H7 (cell line): ENCODE measurements at regions not wholly inside any gene's neighbourhood (a gene's known extent, or its start where the extent isn't known, plus 50 kb on each side); places are given as distances from the start of the nearest gene placed in this dataset.

Source experiments
- DNase-seq: peaks from one replicate; pipeline ENCODE4 v3.0.0; 2012
- H3K27me3 ChIP-seq: 2 replicates; pipeline ENCODE4 v1.6.0; 2011; ENCODE audit warnings: mild to moderate bottlenecking, low read length; ENCODE audit not compliant: control insufficient read depth, insufficient read depth
- H3K36me3 ChIP-seq: replicated peaks from 2 replicates; pipeline ENCODE4 v1.5.1; 2011; ENCODE audit warnings: low read length; ENCODE audit not compliant: control insufficient read depth, insufficient read depth
- H3K4me3 ChIP-seq: 2 replicates; pipeline ENCODE4 v1.5.1; 2011; ENCODE audit warnings: low read depth, mild to moderate bottlenecking, control low read depth, low read length, moderate library complexity; ENCODE audit not compliant: insufficient read depth

- Histone ChIP-seq H3K27me3 (no peaks in the 10 kb centered on the region), H3K4me3 (no peak overlapping the region), H3K36me3 (no peaks in the 10 kb centered on the region)
- DNase-seq, result no peak
Observed at GRCh38 chr4:41460641-41461040, 77.3 kb upstream of the LIMCH1 start.

DNA sequence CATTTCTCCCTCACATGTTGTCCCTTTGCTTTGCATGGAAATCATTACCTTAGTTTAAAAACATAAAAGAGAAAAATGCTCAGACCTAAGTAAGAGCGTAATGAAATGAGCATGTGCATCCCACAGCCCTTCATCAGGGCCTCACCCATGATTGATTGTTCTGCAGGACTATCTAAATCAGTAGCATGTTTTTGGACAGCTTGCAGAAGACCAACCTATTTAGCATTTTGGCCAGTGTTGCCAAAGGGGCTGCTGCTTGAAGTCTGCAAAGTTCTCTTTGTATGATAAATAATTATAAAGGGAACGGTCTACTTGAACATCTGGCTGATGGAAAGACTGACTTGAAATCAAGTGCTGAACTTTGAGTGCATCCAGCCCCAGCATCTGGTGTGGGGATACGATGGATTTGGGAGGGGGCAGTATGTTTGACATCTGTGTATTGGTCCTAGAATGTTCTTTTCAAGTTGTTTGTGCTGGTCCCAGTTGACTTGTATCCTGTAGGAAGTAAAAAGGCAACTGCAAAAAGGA lies 76.1 kb upstream of the LIMCH1 start:
- H3K27me3 ChIP-seq, result no peaks in the 10 kb centered on the region
- DNase-seq, result no peak
- no peaks in the 10 kb centered on the region for H3K36me3 ChIP-seq
- no peak overlapping the region for H3K4me3 ChIP-seq

DNA sequence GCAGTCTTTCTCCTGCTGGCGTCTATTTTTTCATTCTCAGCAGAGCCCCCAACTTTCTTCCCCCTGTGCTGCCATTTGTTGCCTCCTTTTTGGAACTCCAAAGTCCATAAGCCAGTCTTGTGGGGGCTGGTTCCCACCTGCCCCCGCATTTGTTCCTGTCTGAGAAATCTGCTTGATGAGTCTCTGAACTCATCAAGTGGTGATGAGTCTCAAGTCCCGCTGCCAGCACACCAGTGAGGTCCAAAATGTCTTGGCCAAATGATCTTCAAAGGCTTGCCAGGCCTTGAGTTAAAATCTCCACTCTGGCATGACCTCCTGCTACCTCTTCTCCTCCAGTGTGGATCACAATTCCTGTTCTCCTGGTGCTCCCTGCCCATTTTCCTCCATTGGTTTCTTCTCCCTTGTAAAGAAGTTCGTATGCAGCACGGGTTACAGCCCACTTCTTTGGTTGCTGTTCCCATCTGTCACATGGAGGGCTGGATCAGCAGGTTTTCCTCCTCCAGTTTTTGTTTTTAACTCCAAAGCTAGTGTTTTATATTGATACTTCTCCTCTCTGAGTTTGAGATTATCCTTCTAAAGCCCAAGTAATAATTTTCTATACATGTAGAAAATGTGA lies 72.7 kb upstream of the LIMCH1 start:
- H3K36me3 ChIP-seq, result no peaks in the 10 kb centered on the region
- DNase-seq, result no peak
- H3K27me3 ChIP-seq, result no peaks in the 10 kb centered on the region
- H3K4me3 ChIP-seq, result no peak overlapping the region

- Histone ChIP-seq H3K27me3 (no peaks in the 10 kb centered on the region), H3K36me3 (no peaks in the 10 kb centered on the region), H3K4me3 (no peak overlapping the region)
- DNase-seq, result no peak
Observed at GRCh38 chr4:41466249-41466648, 71.7 kb upstream of the LIMCH1 start.

- no peaks in the 10 kb centered on the region for H3K36me3 ChIP-seq
- H3K27me3 ChIP-seq, result no peaks in the 10 kb centered on the region
- peak; percentile 28 for DNase-seq
- H3K4me3 ChIP-seq, result no peak overlapping the region
Observed at GRCh38 chr4:41468122-41468521, 69.8 kb upstream of the LIMCH1 start.

- Histone ChIP-seq H3K4me3 (no peak overlapping the region), H3K36me3 (no peaks in the 10 kb centered on the region), H3K27me3 (no peaks in the 10 kb centered on the region)
- no peak for DNase-seq
Observed at GRCh38 chr4:41471126-41472071, 66.6 kb upstream of the LIMCH1 start.

GRCh38 chr4:41472081-41472480 lies 65.9 kb upstream of the LIMCH1 start:
- no peaks in the 10 kb centered on the region for H3K27me3 ChIP-seq
- H3K36me3 ChIP-seq, result no peaks in the 10 kb centered on the region
- DNase-seq, result no peak
- no peak overlapping the region for H3K4me3 ChIP-seq

DNA sequence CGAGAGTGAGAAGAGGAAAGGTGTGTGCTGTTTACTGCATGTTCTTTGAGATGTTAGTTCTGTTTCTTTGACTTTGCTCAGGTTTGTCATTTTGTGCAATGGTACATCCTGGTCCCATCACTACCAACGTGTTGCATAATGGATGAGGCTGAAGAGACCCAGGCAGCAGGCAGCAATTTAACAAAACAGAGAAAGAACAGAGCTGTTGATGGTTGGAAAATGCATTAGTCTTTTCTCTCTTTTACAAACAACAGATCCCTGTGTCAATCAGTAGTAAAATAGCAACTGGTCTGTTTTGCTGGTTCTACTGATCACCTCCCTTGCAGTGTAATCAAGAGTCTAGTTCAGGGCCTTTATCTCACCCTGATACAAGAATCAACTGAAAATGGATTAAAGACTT lies 64.8 kb upstream of the LIMCH1 start:
- Histone ChIP-seq H3K4me3 (no peak overlapping the region), H3K36me3 (no peaks in the 10 kb centered on the region), H3K27me3 (no peaks in the 10 kb centered on the region)
- DNase-seq, result no peak

- H3K4me3 ChIP-seq, result no peak overlapping the region
- no peak for DNase-seq
- no peaks in the 10 kb centered on the region for H3K27me3 ChIP-seq
- no peaks in the 10 kb centered on the region for H3K36me3 ChIP-seq
Observed at GRCh38 chr4:41475402-41475801, 62.6 kb upstream of the LIMCH1 start.

- no peak for DNase-seq
- H3K4me3 ChIP-seq, result no peak overlapping the region
- no peaks in the 10 kb centered on the region for H3K27me3 ChIP-seq
- H3K36me3 ChIP-seq, result no peaks in the 10 kb centered on the region
Observed at GRCh38 chr4:41476310-41476885, 61.6 kb upstream of the LIMCH1 start.

- no peak for DNase-seq
- Histone ChIP-seq H3K4me3 (no peak overlapping the region), H3K36me3 (no peaks in the 10 kb centered on the region), H3K27me3 (no peaks in the 10 kb centered on the region)
Observed at GRCh38 chr4:41477181-41477905, 60.6 kb upstream of the LIMCH1 start.

DNA sequence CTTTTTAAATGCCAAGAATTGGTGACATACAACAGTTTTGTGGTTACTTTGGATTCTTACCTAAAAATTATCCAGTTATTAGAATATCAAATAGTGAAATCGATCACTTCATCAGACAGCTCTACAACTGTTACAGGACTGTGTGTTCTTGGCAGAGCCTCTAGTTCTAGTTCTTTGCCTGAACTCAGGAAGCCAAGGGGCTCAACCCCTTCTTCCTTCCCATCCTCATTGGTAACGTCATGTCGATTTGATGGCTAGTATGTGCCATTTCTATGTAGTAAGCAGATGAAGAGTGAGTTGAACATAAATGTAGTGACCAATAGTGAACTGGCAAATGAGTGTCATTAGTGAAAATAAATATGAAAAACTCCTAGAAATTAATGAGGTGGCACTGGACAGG lies 59.4 kb upstream of the LIMCH1 start:
- Histone ChIP-seq H3K27me3 (no peaks in the 10 kb centered on the region), H3K4me3 (no peak overlapping the region), H3K36me3 (no peaks in the 10 kb centered on the region)
- DNase-seq, result no peak

GRCh38 chr4:41480896-41481311 lies 57.1 kb upstream of the LIMCH1 start:
- H3K4me3 ChIP-seq, result no peak overlapping the region
- DNase-seq, result no peak
- no peaks in the 10 kb centered on the region for H3K36me3 ChIP-seq
- H3K27me3 ChIP-seq, result no peaks in the 10 kb centered on the region

GRCh38 chr4:41483771-41484170 lies 54.2 kb upstream of the LIMCH1 start:
- DNase-seq, result no peak
- no peaks in the 10 kb centered on the region for H3K36me3 ChIP-seq
- no peak overlapping the region for H3K4me3 ChIP-seq
- H3K27me3 ChIP-seq, result no peaks in the 10 kb centered on the region
